Right renal cortex interstitium (tissue), 3 donors: ENCODE measurements at regions not wholly inside any gene's neighbourhood (a gene's known extent, or its start where the extent isn't known, plus 50 kb on each side); places are given as distances from the start of the nearest gene placed in this dataset.

Experiments
- DNase-seq, 3 donors: peaks; one replicate each; pipeline ENCODE4 v3.0.0-alpha.2; 2013; ENCODE audit warnings: low read depth in 3 of 3, low spot score in 2 of 3

GRCh38 chr6:9957215-9957759 lies 457.6 kb downstream of the TFAP2A start:
- DNase-seq, result no peak

GRCh38 chr6:9948678-9949077 lies 466.2 kb downstream of the TFAP2A start:
- DNase-seq, result no peak

GRCh38 chr6:9943986-9944385 lies 470.9 kb downstream of the TFAP2A start:
- no peak for DNase-seq

- no peak for DNase-seq
Measured at GRCh38 chr6:9943026-9943425, 471.8 kb downstream of the TFAP2A start.

- no peak for DNase-seq
Measured at GRCh38 chr6:9942131-9942530, 472.7 kb downstream of the TFAP2A start.

GRCh38 chr6:9938801-9939200 lies 476.1 kb downstream of the TFAP2A start:
- DNase-seq, result no peak

- no peak for DNase-seq
Measured at GRCh38 chr6:9937031-9937763, 477.7 kb downstream of the TFAP2A start.

GRCh38 chr6:9936551-9936950 lies 478.3 kb downstream of the TFAP2A start:
- no peak for DNase-seq

GRCh38 chr6:9933677-9934076 lies 481.2 kb downstream of the TFAP2A start:
- DNase-seq, result no peak

- DNase-seq, result no peak
Measured at GRCh38 chr6:9927275-9927674, 487.6 kb downstream of the TFAP2A start.

- no peak for DNase-seq
Measured at GRCh38 chr6:9924971-9925370, 489.9 kb downstream of the TFAP2A start.

GRCh38 chr6:9921366-9921765 lies 493.5 kb downstream of the TFAP2A start:
- DNase-seq, result no peak

- DNase-seq, result no peak
Measured at GRCh38 chr6:9914951-9915350, 499.9 kb downstream of the TFAP2A start.

GRCh38 chr6:9901376-9901775 lies 513.5 kb downstream of the TFAP2A start:
- no peak for DNase-seq

GRCh38 chr6:9896806-9897205 lies 518.1 kb downstream of the TFAP2A start:
- no peak for DNase-seq

- no peak for DNase-seq
Measured at GRCh38 chr6:9890893-9891292, 524.0 kb downstream of the TFAP2A start.

GRCh38 chr6:9890469-9890868 lies 524.4 kb downstream of the TFAP2A start:
- DNase-seq, result no peak

GRCh38 chr6:9878535-9878934 lies 536.3 kb downstream of the TFAP2A start:
- DNase-seq, result no peak

GRCh38 chr6:9875605-9876353 lies 539.1 kb downstream of the TFAP2A start:
- no peak for DNase-seq

GRCh38 chr6:9862603-9863167 lies 552.2 kb downstream of the TFAP2A start:
- DNase-seq, result no peak

- no peak for DNase-seq
Measured at GRCh38 chr6:9851541-9852380, 563.1 kb downstream of the TFAP2A start.
